ENCODE measurements at regions not wholly inside any gene's neighbourhood (a gene's known extent, or its start where the extent isn't known, plus 50 kb on each side); places are given as distances from the start of the nearest gene placed in this dataset.

DNA sequence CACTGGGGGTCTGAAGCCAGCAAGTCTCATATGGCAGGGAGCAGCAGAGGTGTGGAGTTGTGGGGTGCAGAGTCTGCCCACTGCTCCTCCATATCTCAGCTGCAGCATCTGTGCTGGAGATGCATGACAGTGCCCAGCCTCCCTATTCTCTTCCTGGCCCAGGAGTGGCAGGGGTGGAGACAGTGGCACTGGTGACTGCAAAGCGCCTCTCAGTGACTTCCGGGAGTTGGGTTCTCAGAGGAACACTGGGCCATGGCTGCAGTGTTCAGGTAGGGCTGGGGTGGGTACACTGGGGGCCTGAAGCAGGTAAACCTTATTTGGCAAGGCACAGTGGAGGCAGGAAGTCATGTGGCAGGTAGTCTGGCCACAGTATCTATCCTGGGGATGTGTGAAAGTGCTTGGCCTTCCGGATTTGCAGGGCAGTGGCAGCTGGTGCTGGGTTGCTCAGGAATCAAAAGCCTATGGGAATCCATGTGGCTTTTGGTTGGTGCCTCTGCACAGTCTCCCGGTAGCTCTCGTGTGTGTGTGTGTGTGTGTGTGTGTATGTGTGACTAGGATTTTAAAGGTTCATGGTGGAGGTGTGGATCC lies 60.3 kb upstream of the THUMPD2 start:
- TF ChIP-seq, protein P1, sequence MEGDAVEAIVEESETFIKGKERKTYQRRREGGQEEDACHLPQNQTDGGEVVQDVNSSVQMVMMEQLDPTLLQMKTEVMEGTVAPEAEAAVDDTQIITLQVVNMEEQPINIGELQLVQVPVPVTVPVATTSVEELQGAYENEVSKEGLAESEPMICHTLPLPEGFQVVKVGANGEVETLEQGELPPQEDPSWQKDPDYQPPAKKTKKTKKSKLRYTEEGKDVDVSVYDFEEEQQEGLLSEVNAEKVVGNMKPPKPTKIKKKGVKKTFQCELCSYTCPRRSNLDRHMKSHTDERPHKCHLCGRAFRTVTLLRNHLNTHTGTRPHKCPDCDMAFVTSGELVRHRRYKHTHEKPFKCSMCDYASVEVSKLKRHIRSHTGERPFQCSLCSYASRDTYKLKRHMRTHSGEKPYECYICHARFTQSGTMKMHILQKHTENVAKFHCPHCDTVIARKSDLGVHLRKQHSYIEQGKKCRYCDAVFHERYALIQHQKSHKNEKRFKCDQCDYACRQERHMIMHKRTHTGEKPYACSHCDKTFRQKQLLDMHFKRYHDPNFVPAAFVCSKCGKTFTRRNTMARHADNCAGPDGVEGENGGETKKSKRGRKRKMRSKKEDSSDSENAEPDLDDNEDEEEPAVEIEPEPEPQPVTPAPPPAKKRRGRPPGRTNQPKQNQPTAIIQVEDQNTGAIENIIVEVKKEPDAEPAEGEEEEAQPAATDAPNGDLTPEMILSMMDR (conservative IDR thresholded peaks at IDR 0.05; ENCODE audit: low read depth, low read length), result no peak
- TF ChIP-seq SMC3 (IDR thresholded peaks at IDR 0.05; ENCODE audit: low read depth, low read length) (no peak), BHLHE40 (IDR thresholded peaks at IDR 0.05; ENCODE audit: low read depth, low read length) (no peak), MXI1 (IDR thresholded peaks at IDR 0.05; ENCODE audit: borderline replicate concordance, low read depth, low read length) (no peak), FOS (IDR thresholded peaks at IDR 0.05; ENCODE audit: low read depth, low read length) (no peak), POLR2A (IDR thresholded peaks at IDR 0.05; ENCODE audit: low read depth, low read length) (no peak), CEBPB (IDR thresholded peaks at IDR 0.05; ENCODE audit: low read depth, low read length) (no peak), CHD1 (IDR thresholded peaks at IDR 0.05; ENCODE audit: low read depth, low read length) (no peak), MAFK (IDR thresholded peaks at IDR 0.05; ENCODE audit: low read depth, low read length) (no peak)
- TF ChIP-seq, protein P2, sequence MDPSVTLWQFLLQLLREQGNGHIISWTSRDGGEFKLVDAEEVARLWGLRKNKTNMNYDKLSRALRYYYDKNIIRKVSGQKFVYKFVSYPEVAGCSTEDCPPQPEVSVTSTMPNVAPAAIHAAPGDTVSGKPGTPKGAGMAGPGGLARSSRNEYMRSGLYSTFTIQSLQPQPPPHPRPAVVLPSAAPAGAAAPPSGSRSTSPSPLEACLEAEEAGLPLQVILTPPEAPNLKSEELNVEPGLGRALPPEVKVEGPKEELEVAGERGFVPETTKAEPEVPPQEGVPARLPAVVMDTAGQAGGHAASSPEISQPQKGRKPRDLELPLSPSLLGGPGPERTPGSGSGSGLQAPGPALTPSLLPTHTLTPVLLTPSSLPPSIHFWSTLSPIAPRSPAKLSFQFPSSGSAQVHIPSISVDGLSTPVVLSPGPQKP (IDR thresholded peaks at IDR 0.05; ENCODE audit: borderline replicate concordance, low read depth, low read length), result no peak
- TF ChIP-seq, protein P3, sequence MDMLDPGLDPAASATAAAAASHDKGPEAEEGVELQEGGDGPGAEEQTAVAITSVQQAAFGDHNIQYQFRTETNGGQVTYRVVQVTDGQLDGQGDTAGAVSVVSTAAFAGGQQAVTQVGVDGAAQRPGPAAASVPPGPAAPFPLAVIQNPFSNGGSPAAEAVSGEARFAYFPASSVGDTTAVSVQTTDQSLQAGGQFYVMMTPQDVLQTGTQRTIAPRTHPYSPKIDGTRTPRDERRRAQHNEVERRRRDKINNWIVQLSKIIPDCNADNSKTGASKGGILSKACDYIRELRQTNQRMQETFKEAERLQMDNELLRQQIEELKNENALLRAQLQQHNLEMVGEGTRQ (IDR thresholded peaks at IDR 0.05; ENCODE audit: low read depth, low read length), result no peak
